Smooth muscle cell (in vitro differentiated cells): ENCODE measurements at regions not wholly inside any gene's neighbourhood (a gene's known extent, or its start where the extent isn't known, plus 50 kb on each side); places are given as distances from the start of the nearest gene placed in this dataset.

Source experiments
- DNase-seq: peaks from one replicate; lab custom pipeline; 2025; ENCODE audit not compliant: unreplicated experiment; lab: John Stamatoyannopoulos, UW
- H2AFZ ChIP-seq: fragments of 200-600 bp; sonication (generic); 2 replicates; pipeline ENCODE4 v1.6.0; 2016; ENCODE audit warnings: antibody characterized with exemption, low read depth, mild to moderate bottlenecking
- H3F3A ChIP-seq: fragments of 200-600 bp; sonication (generic); 2 replicates; pipeline ENCODE4 v1.6.0; 2017; ENCODE audit warnings: antibody characterized with exemption, low read depth
- H3K27ac ChIP-seq: fragments of 200-600 bp; sonication (generic); 2 replicates; pipeline ENCODE4 v1.5.1; 2016; ENCODE audit warnings: low read depth, mild to moderate bottlenecking
- H3K27me3 ChIP-seq: fragments of 200-600 bp; sonication (generic); 2 replicates; pipeline ENCODE4 v1.6.1; 2016; ENCODE audit warnings: low read depth, mild to moderate bottlenecking
- H3K36me3 ChIP-seq: fragments of 200-600 bp; sonication (generic); 2 replicates; pipeline ENCODE4 v1.5.1; 2016; ENCODE audit warnings: low read depth
- H3K4me1 ChIP-seq: fragments of 200-600 bp; sonication (generic); 2 replicates; pipeline ENCODE4 v1.5.1; 2016; ENCODE audit warnings: low read depth
- H3K4me2 ChIP-seq: fragments of 200-600 bp; sonication (generic); 2 replicates; pipeline ENCODE4 v1.6.0; 2016; ENCODE audit warnings: mild to moderate bottlenecking
- H3K4me3 ChIP-seq: fragments of 200-600 bp; sonication (generic); 2 replicates; pipeline ENCODE4 v1.5.1; 2016; ENCODE audit warnings: mild to moderate bottlenecking
- H3K79me2 ChIP-seq: fragments of 200-600 bp; sonication (generic); 2 replicates; pipeline ENCODE4 v1.6.0; 2016; ENCODE audit warnings: low read depth, mild to moderate bottlenecking
- H3K9ac ChIP-seq: fragments of 200-600 bp; sonication (generic); 2 replicates; pipeline ENCODE4 v1.6.0; 2016; ENCODE audit warnings: low read depth
- H3K9me3 ChIP-seq: fragments of 200-600 bp; sonication (generic); replicated peaks from 2 replicates; pipeline ENCODE4 v1.5.1; 2016; ENCODE audit warnings: low read depth
- H4K20me1 ChIP-seq: fragments of 200-600 bp; sonication (generic); 2 replicates; pipeline ENCODE4 v1.6.0; 2016; ENCODE audit warnings: low read depth
- CTCF ChIP-seq: fragments of 200-600 bp; sonication (generic); IDR thresholded peaks from 2 replicates; pipeline ENCODE4 v1.5.1; 2017; ENCODE audit warnings: borderline replicate concordance, mild to moderate bottlenecking, antibody characterized with exemption; ENCODE audit not compliant: insufficient read depth, poor library complexity, severe bottlenecking
- WGBS: methylation state at CpG from one replicate; pipeline ENCODE4 v1.1.7; 2016; ENCODE audit warnings: low lambda C conversion rate; 5-methylcytosine and 5-hydroxymethylcytosine counted together

- 94% methylated on average over 2 of the region's 2 CpGs for WGBS
- TF ChIP-seq CTCF: no peak
- no peak overlapping the region for H3K4me3 ChIP-seq
- no peaks in the 10 kb centered on the region for H3K79me2 ChIP-seq
- H2AFZ ChIP-seq: no peak overlapping the region
- no peak overlapping the region for H3K4me2 ChIP-seq
- H4K20me1 ChIP-seq: no peaks in the 10 kb centered on the region
- no peaks in the 10 kb centered on the region for H3K4me1 ChIP-seq
- H3K27me3 ChIP-seq: no peaks in the 10 kb centered on the region
- no peak overlapping the region for H3K9ac ChIP-seq
- no peaks in the 10 kb centered on the region for H3K9me3 ChIP-seq
- no peak overlapping the region for H3K27ac ChIP-seq
- no peaks in the 10 kb centered on the region for H3K36me3 ChIP-seq
- H3F3A ChIP-seq: no peaks in the 10 kb centered on the region
- DNase-seq: no peak
Measured at GRCh38 chr12:13584541-13584940, 388.0 kb downstream of the EMP1 start.

GRCh38 chr12:13583630-13584029, 387.1 kb downstream of the EMP1 start:
- Histone ChIP-seq H4K20me1 (no peaks in the 10 kb centered on the region), H3K4me1 (no peaks in the 10 kb centered on the region), H3K79me2 (no peaks in the 10 kb centered on the region), H3F3A (no peaks in the 10 kb centered on the region), H3K36me3 (no peaks in the 10 kb centered on the region), H2AFZ (no peak overlapping the region), H3K4me3 (no peak overlapping the region), H3K27ac (no peak overlapping the region), H3K27me3 (no peaks in the 10 kb centered on the region), H3K9ac (no peak overlapping the region), H3K9me3 (no peaks in the 10 kb centered on the region), H3K4me2 (no peak overlapping the region)
- DNase-seq: no peak
- no peak for TF ChIP-seq CTCF
- 84% methylated on average over 7 of the region's 7 CpGs for WGBS

- Histone ChIP-seq H3K4me3 (no peak overlapping the region), H3K27me3 (no peaks in the 10 kb centered on the region), H4K20me1 (no peaks in the 10 kb centered on the region), H3F3A (no peaks in the 10 kb centered on the region), H2AFZ (no peak overlapping the region), H3K9me3 (no peaks in the 10 kb centered on the region), H3K9ac (no peak overlapping the region), H3K79me2 (no peaks in the 10 kb centered on the region), H3K27ac (no peak overlapping the region), H3K4me1 (no peaks in the 10 kb centered on the region), H3K36me3 (no peaks in the 10 kb centered on the region), H3K4me2 (no peak overlapping the region)
- no peak for DNase-seq
- no peak for TF ChIP-seq CTCF
- WGBS: 21% methylated on average over 4 of the region's 4 CpGs
Measured at GRCh38 chr12:13582421-13582820, 385.9 kb downstream of the EMP1 start.

GRCh38 chr12:13581031-13581430, 384.5 kb downstream of the EMP1 start:
- H3K27me3 ChIP-seq: no peaks in the 10 kb centered on the region
- no peaks in the 10 kb centered on the region for H4K20me1 ChIP-seq
- H3K9me3 ChIP-seq: no peaks in the 10 kb centered on the region
- H3K4me2 ChIP-seq: no peak overlapping the region
- no peaks in the 10 kb centered on the region for H3F3A ChIP-seq
- no peaks in the 10 kb centered on the region for H3K4me1 ChIP-seq
- H3K79me2 ChIP-seq: no peaks in the 10 kb centered on the region
- DNase-seq: no peak
- no peak overlapping the region for H3K4me3 ChIP-seq
- H3K36me3 ChIP-seq: no peaks in the 10 kb centered on the region
- H3K27ac ChIP-seq: no peak overlapping the region
- no peak overlapping the region for H3K9ac ChIP-seq
- TF ChIP-seq CTCF: no peak
- H2AFZ ChIP-seq: no peak overlapping the region
